OCI-LY7 (cell line): ENCODE measurements at regions not wholly inside any gene's neighbourhood (a gene's known extent, or its start where the extent isn't known, plus 50 kb on each side); places are given as distances from the start of the nearest gene placed in this dataset.

Experiments used
- EZH2phosphoT487 ChIP-seq: fragments of 200-600 bp; sonication (generic); IDR thresholded peaks from 2 replicates; pipeline ENCODE4 v1.6.1; 2018; ENCODE audit warnings: low read depth, borderline replicate concordance, mild to moderate bottlenecking, mixed run types, antibody characterized with exemption, low read length, moderate library complexity, mixed read lengths
- TF ChIP-seq, protein P1 (sequence below): fragments of 200-600 bp; sonication (generic); conservative IDR thresholded peaks from 2 replicates; pipeline ENCODE4 v1.5.1; 2014; ENCODE audit warnings: mild to moderate bottlenecking, antibody characterized with exemption, low read length, moderate library complexity, mixed read lengths

DNA sequence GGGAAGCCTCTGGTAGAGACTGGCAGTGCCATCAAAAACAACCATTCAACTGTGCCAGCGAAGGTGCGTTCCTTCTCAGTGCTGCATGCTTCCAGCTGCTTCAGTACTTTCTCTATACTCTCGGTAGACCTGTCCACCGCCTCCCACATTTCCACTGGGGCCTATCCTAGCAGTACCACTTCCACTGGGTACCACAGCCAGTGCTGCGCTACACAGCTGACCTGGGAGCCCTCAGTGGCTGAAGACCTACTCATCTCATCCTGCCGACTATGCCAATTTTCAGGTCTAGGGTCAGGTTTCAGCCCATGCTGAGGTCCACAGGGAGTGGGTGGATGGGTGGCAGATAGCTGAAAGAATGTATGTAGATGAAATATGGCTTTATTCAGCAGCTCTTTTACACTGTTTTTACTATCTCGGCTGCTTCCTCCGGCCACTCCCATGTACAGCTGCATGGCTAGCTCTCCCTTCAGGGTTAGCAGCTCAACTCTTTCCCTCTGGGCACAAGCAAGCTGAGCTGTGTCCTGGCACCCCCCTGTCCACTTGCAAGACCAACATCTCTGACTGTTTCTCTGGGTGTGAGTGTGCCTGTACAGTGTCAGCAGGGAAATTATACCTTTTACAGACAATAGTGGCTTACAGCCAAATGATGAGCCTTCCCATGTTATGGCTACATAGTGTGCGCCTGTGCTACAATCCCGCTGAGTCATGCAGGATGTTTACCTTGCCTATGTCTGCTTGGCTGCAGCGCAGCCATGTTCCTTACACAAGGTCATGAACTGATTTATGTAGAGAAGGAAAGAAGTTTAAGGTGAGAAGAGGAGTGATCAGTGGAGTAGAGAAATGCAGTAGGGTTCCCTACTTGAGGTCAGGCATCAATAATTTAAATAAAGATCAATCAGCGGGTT is 125.7 kb upstream of the DDHD1 start:
- TF ChIP-seq, protein P1, sequence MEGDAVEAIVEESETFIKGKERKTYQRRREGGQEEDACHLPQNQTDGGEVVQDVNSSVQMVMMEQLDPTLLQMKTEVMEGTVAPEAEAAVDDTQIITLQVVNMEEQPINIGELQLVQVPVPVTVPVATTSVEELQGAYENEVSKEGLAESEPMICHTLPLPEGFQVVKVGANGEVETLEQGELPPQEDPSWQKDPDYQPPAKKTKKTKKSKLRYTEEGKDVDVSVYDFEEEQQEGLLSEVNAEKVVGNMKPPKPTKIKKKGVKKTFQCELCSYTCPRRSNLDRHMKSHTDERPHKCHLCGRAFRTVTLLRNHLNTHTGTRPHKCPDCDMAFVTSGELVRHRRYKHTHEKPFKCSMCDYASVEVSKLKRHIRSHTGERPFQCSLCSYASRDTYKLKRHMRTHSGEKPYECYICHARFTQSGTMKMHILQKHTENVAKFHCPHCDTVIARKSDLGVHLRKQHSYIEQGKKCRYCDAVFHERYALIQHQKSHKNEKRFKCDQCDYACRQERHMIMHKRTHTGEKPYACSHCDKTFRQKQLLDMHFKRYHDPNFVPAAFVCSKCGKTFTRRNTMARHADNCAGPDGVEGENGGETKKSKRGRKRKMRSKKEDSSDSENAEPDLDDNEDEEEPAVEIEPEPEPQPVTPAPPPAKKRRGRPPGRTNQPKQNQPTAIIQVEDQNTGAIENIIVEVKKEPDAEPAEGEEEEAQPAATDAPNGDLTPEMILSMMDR, result no peak
- no peak for TF ChIP-seq EZH2phosphoT487
